Erythroblast (primary cell): ENCODE measurements at regions not wholly inside any gene's neighbourhood (a gene's known extent, or its start where the extent isn't known, plus 50 kb on each side); places are given as distances from the start of the nearest gene placed in this dataset.
"Not testable (repeated sequence)": the region's sequence is repeated elsewhere in the genome, so short reads cannot be mapped to it uniquely, and the experiment has no call there.

ENCODE experiments used
- GATA1 ChIP-seq: IDR thresholded peaks from 2 replicates; pipeline ENCODE4 v1.6.1; 2011; ENCODE audit warnings: low read depth, mild to moderate bottlenecking, control low read depth, low read length, moderate library complexity
- POLR2A ChIP-seq: IDR thresholded peaks from 2 replicates; pipeline ENCODE4 v1.6.1; 2011; ENCODE audit warnings: mild to moderate bottlenecking, low read length

DNA sequence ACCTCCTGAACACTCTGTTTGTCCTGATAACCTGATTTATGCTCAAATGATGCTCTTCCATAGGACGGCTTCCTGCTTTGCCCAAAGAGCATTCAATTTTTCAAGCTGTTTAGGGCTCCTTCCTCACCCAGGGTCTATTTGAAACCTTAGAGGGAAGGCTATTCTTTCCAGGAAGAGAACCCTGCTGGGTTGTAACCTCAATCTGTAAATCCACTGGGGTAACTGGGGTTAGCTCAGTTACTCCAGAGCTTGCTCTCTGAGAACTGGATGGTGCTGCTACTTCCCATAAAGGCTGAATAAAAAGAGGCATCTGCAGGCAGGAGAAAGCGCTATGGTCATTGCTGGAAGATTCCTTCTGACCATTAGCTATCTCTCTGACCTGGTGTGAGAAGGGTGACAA, 169.9 kb upstream of the ZNF322 start:
- not testable (repeated sequence) for TF ChIP-seq POLR2A, GATA1
